ENCODE measurements at regions not wholly inside any gene's neighbourhood (a gene's known extent, or its start where the extent isn't known, plus 50 kb on each side); places are given as distances from the start of the nearest gene placed in this dataset.

- no peaks in the 10 kb centered on the region for H3K36me3 Mint-ChIP-seq
- ChIA-PET POLR2A (no interaction called here), CTCF (no interaction called here)
- no peak overlapping the region for H3K4me3 Mint-ChIP-seq
- peaks cover 29 to 34% of the 10 kb centered on the region in 2 donors for H3K27me3 Mint-ChIP-seq
- peak in 1 of 5 donors; percentile 22 for DNase-seq
- no peak overlapping the region for H3K27ac ChIP-seq (ENCODE audit: low read depth, low read length)
- no peaks in the 10 kb centered on the region for H3K36me3 ChIP-seq (ENCODE audit: insufficient read depth, low read length)
- no peaks in the 10 kb centered on the region for H3K4me1 ChIP-seq (ENCODE audit: insufficient read depth, low read length)
- H3K4me3 ChIP-seq (ENCODE audit: low read length) = no peak overlapping the region
- no peaks in the 10 kb centered on the region for H3K9me3 ChIP-seq (ENCODE audit: low read length)
- no peaks in the 10 kb centered on the region for H3K9me3 Mint-ChIP-seq
- H3K27ac Mint-ChIP-seq = no peak overlapping the region
- peaks cover 0 to 8% (median 5%) of the 10 kb centered on the region in 3 donors for H3K4me1 Mint-ChIP-seq
- H3K27me3 ChIP-seq (ENCODE audit: insufficient read depth, low read length, poor library complexity, severe bottlenecking) = peaks cover 14% of the 10 kb centered on the region
Observed at GRCh38 chr15:77823736-77824135, 191.0 kb upstream of the LINGO1 start.

- no peak overlapping the region for H3K4me3 Mint-ChIP-seq
- Histone ChIP-seq H3K27ac (ENCODE audit: low read depth, low read length) (no peak overlapping the region), H3K4me1 (ENCODE audit: insufficient read depth, low read length) (no peaks in the 10 kb centered on the region), H3K27me3 (ENCODE audit: insufficient read depth, low read length, poor library complexity, severe bottlenecking) (peaks cover 14% of the 10 kb centered on the region), H3K4me3 (ENCODE audit: low read length) (no peak overlapping the region), H3K36me3 (ENCODE audit: insufficient read depth, low read length) (no peaks in the 10 kb centered on the region), H3K9me3 (ENCODE audit: low read length) (no peaks in the 10 kb centered on the region)
- no peaks in the 10 kb centered on the region for H3K9me3 Mint-ChIP-seq
- ChIA-PET POLR2A (interaction anchor here (0.6 kb wide), 1 partner anchor 17 kb away, joined by 5 read pairs; no protein-coding TSS in a partner anchor), CTCF (no interaction called here)
- peak in 1 of 5 donors; percentile 11 for DNase-seq
- H3K4me1 Mint-ChIP-seq = peaks cover 2 to 17% (median 5%) of the 10 kb centered on the region in 3 donors
- no peak overlapping the region for H3K27ac Mint-ChIP-seq
- peaks cover 31 to 39% of the 10 kb centered on the region in 2 donors for H3K27me3 Mint-ChIP-seq
- no peaks in the 10 kb centered on the region for H3K36me3 Mint-ChIP-seq
Observed at GRCh38 chr15:77822631-77823230, 190.0 kb upstream of the LINGO1 start.

GRCh38 chr15:77821959-77822256 is 189.2 kb upstream of the LINGO1 start:
- H3K9me3 Mint-ChIP-seq = no peaks in the 10 kb centered on the region
- peaks cover 2 to 18% (median 5%) of the 10 kb centered on the region in 3 donors for H3K4me1 Mint-ChIP-seq
- H3K4me3 ChIP-seq (ENCODE audit: low read length) = no peak overlapping the region
- DNase-seq = no peak
- H3K27me3 Mint-ChIP-seq = peaks cover 35 to 45% of the 10 kb centered on the region in 2 donors
- ChIA-PET CTCF (interaction anchor here (1.1 kb wide), 1 partner anchor 11 kb away, joined by 3 read pairs; no protein-coding TSS in a partner anchor), POLR2A (no interaction called here)
- no peaks in the 10 kb centered on the region for H3K4me1 ChIP-seq (ENCODE audit: insufficient read depth, low read length)
- no peaks in the 10 kb centered on the region for H3K36me3 Mint-ChIP-seq
- H3K27me3 ChIP-seq (ENCODE audit: insufficient read depth, low read length, poor library complexity, severe bottlenecking) = peaks cover 14% of the 10 kb centered on the region
- no peak overlapping the region for H3K27ac Mint-ChIP-seq
- H3K9me3 ChIP-seq (ENCODE audit: low read length) = no peaks in the 10 kb centered on the region
- H3K36me3 ChIP-seq (ENCODE audit: insufficient read depth, low read length) = no peaks in the 10 kb centered on the region
- H3K27ac ChIP-seq (ENCODE audit: low read depth, low read length) = no peak overlapping the region
- H3K4me3 Mint-ChIP-seq = peak overlapping the region in 1 of 7 donors; percentile 42

- Mint-ChIP-seq H3K4me1 (peaks cover 2 to 18% (median 5%) of the 10 kb centered on the region in 3 donors), H3K4me3 (peak overlapping the region in 2 of 7 donors; percentile 42 to 58), H3K27ac (no peak overlapping the region), H3K36me3 (no peaks in the 10 kb centered on the region), H3K27me3 (peaks cover 35 to 51% of the 10 kb centered on the region in 2 donors), H3K9me3 (no peaks in the 10 kb centered on the region)
- POLR2A ChIA-PET = no interaction called here
- no peaks in the 10 kb centered on the region for H3K9me3 ChIP-seq (ENCODE audit: low read length)
- CTCF ChIA-PET = interaction anchor here (1.1 kb wide), 1 partner anchor 11 kb away, joined by 3 read pairs; no protein-coding TSS in a partner anchor
- no peak overlapping the region for H3K27ac ChIP-seq (ENCODE audit: low read depth, low read length)
- H3K4me3 ChIP-seq (ENCODE audit: low read length) = no peak overlapping the region
- no peaks in the 10 kb centered on the region for H3K4me1 ChIP-seq (ENCODE audit: insufficient read depth, low read length)
- no peaks in the 10 kb centered on the region for H3K36me3 ChIP-seq (ENCODE audit: insufficient read depth, low read length)
- no peak for DNase-seq
- H3K27me3 ChIP-seq (ENCODE audit: insufficient read depth, low read length, poor library complexity, severe bottlenecking) = peaks cover 14% of the 10 kb centered on the region
Observed at GRCh38 chr15:77821188-77821958, 188.7 kb upstream of the LINGO1 start.

- H3K36me3 ChIP-seq (ENCODE audit: insufficient read depth, low read length) = no peaks in the 10 kb centered on the region
- Mint-ChIP-seq H3K36me3 (no peaks in the 10 kb centered on the region), H3K27ac (no peak overlapping the region), H3K9me3 (no peaks in the 10 kb centered on the region), H3K4me1 (peaks cover 2 to 18% (median 5%) of the 10 kb centered on the region in 3 donors), H3K4me3 (peak overlapping the region in 5 of 7 donors; percentile 11 to 74 (median 41)), H3K27me3 (peaks cover 36 to 61% of the 10 kb centered on the region in 2 donors)
- no peak for DNase-seq
- peaks cover 14% of the 10 kb centered on the region for H3K27me3 ChIP-seq (ENCODE audit: insufficient read depth, low read length, poor library complexity, severe bottlenecking)
- no peaks in the 10 kb centered on the region for H3K9me3 ChIP-seq (ENCODE audit: low read length)
- no peak overlapping the region for H3K4me3 ChIP-seq (ENCODE audit: low read length)
- no peak overlapping the region for H3K27ac ChIP-seq (ENCODE audit: low read depth, low read length)
- no peaks in the 10 kb centered on the region for H3K4me1 ChIP-seq (ENCODE audit: insufficient read depth, low read length)
- ChIA-PET POLR2A (no interaction called here), CTCF (no interaction called here)
Observed at GRCh38 chr15:77819851-77820728, 187.4 kb upstream of the LINGO1 start.

- peaks cover 32 to 59% of the 10 kb centered on the region in 2 donors for H3K27me3 Mint-ChIP-seq
- peaks cover 14% of the 10 kb centered on the region for H3K27me3 ChIP-seq (ENCODE audit: insufficient read depth, low read length, poor library complexity, severe bottlenecking)
Observed at GRCh38 chr15:77819048-77819850, 186.5 kb upstream of the LINGO1 start.

GRCh38 chr15:77818484-77819047 is 185.9 kb upstream of the LINGO1 start:
- no peaks in the 10 kb centered on the region for H3K36me3 Mint-ChIP-seq
- H3K4me1 Mint-ChIP-seq = peaks cover 2 to 18% (median 5%) of the 10 kb centered on the region in 3 donors
- ChIA-PET CTCF (no interaction called here), POLR2A (no interaction called here)
- H3K27ac ChIP-seq (ENCODE audit: low read depth, low read length) = no peak overlapping the region
- H3K27me3 Mint-ChIP-seq = peaks cover 32 to 56% of the 10 kb centered on the region in 2 donors
- DNase-seq = no peak
- no peak overlapping the region for H3K4me3 Mint-ChIP-seq
- H3K9me3 Mint-ChIP-seq = no peaks in the 10 kb centered on the region
- H3K4me3 ChIP-seq (ENCODE audit: low read length) = no peak overlapping the region
- no peaks in the 10 kb centered on the region for H3K9me3 ChIP-seq (ENCODE audit: low read length)
- no peak overlapping the region for H3K27ac Mint-ChIP-seq
- H3K36me3 ChIP-seq (ENCODE audit: insufficient read depth, low read length) = no peaks in the 10 kb centered on the region
- peaks cover 14% of the 10 kb centered on the region for H3K27me3 ChIP-seq (ENCODE audit: insufficient read depth, low read length, poor library complexity, severe bottlenecking)
- H3K4me1 ChIP-seq (ENCODE audit: insufficient read depth, low read length) = no peaks in the 10 kb centered on the region

More at GRCh38 chr15:77819048-77819850, 186.5 kb upstream of the LINGO1 start:
- Histone ChIP-seq H3K36me3 (ENCODE audit: insufficient read depth, low read length) (no peaks in the 10 kb centered on the region), H3K4me1 (ENCODE audit: insufficient read depth, low read length) (no peaks in the 10 kb centered on the region), H3K9me3 (ENCODE audit: low read length) (no peaks in the 10 kb centered on the region), H3K27ac (ENCODE audit: low read depth, low read length) (no peak overlapping the region), H3K4me3 (ENCODE audit: low read length) (no peak overlapping the region)
- peaks cover 2 to 18% (median 5%) of the 10 kb centered on the region in 3 donors for H3K4me1 Mint-ChIP-seq
- H3K9me3 Mint-ChIP-seq = no peaks in the 10 kb centered on the region
- no peak overlapping the region for H3K27ac Mint-ChIP-seq
- no peak overlapping the region for H3K4me3 Mint-ChIP-seq
- ChIA-PET POLR2A (no interaction called here), CTCF (no interaction called here)
- DNase-seq = no peak
- no peaks in the 10 kb centered on the region for H3K36me3 Mint-ChIP-seq

Measured in CD8-positive, alpha-beta memory T cell (primary cell).